22Rv1 (cell line): ENCODE measurements at regions not wholly inside any gene's neighbourhood (a gene's known extent, or its start where the extent isn't known, plus 50 kb on each side); places are given as distances from the start of the nearest gene placed in this dataset.

Experiments
- ZFX ChIP-seq: fragments of 450-650 bp; IDR thresholded peaks from 2 replicates; pipeline ENCODE4 v1.6.1; 2017; ENCODE audit warnings: antibody characterized with exemption, borderline replicate concordance
- TF ChIP-seq, protein P1 (sequence below): fragments of 450-650 bp; IDR thresholded peaks from 2 replicates; pipeline ENCODE4 v1.5.1; 2017; ENCODE audit warnings: mild to moderate bottlenecking

DNA sequence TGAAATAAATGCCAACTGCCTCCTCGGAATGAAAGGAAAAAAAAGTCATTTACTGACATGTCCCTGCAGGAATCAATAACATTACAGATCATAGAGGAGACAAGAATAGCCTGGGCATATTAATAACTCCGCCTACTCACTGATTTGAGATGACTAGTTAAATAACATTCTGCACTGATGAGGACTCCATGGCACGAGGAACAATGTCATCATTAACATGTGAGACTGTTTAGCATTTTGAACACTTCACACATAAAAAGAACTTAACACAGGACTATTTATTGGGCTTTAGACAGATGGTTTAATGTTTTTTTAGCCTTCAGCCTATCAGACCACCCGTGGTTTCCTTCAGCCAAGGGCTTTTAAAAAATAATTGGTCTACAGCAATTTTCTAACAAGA, 170.1 kb downstream of the OLFM4 start:
- TF ChIP-seq, protein P1, sequence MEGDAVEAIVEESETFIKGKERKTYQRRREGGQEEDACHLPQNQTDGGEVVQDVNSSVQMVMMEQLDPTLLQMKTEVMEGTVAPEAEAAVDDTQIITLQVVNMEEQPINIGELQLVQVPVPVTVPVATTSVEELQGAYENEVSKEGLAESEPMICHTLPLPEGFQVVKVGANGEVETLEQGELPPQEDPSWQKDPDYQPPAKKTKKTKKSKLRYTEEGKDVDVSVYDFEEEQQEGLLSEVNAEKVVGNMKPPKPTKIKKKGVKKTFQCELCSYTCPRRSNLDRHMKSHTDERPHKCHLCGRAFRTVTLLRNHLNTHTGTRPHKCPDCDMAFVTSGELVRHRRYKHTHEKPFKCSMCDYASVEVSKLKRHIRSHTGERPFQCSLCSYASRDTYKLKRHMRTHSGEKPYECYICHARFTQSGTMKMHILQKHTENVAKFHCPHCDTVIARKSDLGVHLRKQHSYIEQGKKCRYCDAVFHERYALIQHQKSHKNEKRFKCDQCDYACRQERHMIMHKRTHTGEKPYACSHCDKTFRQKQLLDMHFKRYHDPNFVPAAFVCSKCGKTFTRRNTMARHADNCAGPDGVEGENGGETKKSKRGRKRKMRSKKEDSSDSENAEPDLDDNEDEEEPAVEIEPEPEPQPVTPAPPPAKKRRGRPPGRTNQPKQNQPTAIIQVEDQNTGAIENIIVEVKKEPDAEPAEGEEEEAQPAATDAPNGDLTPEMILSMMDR, result no peak
- TF ChIP-seq ZFX, result no peak
